Tibial nerve (tissue), 3 donors: ENCODE measurements at regions not wholly inside any gene's neighbourhood (a gene's known extent, or its start where the extent isn't known, plus 50 kb on each side); places are given as distances from the start of the nearest gene placed in this dataset.

Experiments used
- POLR2A ChIP-seq, 2 donors: fragments of 450-650 bp; IDR thresholded peaks; one replicate each; pipeline ENCODE4 v1.6.1; 2017; ENCODE audit warnings: antibody characterized with exemption in 2 of 2, mild to moderate bottlenecking in 2 of 2, moderate library complexity in 2 of 2
- TF ChIP-seq, protein P1 (sequence below), 5 experiments: fragments of 200-600 bp in 3 of 5; fragments of 450-650 bp in 2 of 5; sonication (generic) in 3 of 5; IDR thresholded peaks; one replicate each; pipeline ENCODE4 v1.5.1; 2016 to 2019; ENCODE audit warnings: antibody characterized with exemption in 5 of 5, mild to moderate bottlenecking in 3 of 5, moderate library complexity in 2 of 5

DNA sequence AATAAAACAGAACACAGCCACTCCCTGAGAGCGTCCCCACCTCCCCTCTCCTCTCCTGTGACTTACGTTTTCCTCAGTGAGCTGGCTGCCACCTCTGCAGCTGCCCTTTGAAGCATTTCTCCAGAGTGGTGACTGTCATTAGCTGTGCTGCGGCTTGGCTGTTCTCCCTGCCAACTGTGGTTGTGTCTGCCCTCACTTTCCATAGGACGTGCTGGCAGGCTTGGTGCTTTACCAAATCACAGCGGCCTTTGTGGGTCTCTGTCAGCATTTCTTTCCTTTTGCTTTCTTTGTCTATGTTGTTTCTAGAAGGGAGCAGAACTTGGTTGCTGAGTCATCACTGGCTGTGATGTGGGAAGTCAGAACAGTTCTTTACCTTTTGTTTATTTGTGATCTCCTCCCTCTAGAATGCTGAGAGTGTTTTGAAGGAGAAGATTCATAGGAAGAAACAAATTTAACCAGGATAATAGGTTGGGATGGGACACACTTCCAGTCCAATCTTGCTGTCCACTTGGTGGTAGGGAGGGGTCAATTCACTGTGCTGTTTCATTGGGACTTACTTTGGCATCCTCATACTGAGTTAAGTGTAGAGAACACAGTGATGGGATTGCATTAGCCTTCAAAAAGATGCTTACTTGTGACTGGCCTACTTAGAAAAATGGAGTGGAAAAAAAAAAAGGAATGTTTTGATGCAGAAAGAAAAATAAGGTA is 88.2 kb downstream of the TMX1 start:
- TF ChIP-seq, protein P1, sequence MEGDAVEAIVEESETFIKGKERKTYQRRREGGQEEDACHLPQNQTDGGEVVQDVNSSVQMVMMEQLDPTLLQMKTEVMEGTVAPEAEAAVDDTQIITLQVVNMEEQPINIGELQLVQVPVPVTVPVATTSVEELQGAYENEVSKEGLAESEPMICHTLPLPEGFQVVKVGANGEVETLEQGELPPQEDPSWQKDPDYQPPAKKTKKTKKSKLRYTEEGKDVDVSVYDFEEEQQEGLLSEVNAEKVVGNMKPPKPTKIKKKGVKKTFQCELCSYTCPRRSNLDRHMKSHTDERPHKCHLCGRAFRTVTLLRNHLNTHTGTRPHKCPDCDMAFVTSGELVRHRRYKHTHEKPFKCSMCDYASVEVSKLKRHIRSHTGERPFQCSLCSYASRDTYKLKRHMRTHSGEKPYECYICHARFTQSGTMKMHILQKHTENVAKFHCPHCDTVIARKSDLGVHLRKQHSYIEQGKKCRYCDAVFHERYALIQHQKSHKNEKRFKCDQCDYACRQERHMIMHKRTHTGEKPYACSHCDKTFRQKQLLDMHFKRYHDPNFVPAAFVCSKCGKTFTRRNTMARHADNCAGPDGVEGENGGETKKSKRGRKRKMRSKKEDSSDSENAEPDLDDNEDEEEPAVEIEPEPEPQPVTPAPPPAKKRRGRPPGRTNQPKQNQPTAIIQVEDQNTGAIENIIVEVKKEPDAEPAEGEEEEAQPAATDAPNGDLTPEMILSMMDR (IDR thresholded peaks at IDR 0.05), result no peak
- TF ChIP-seq POLR2A (IDR thresholded peaks at IDR 0.05), result no peak
